HEK293T (cell line): ENCODE measurements at regions not wholly inside any gene's neighbourhood (a gene's known extent, or its start where the extent isn't known, plus 50 kb on each side); places are given as distances from the start of the nearest gene placed in this dataset.

Source experiments
- ELF4 ChIP-seq: fragments of 450-650 bp; IDR thresholded peaks from 2 replicates; pipeline ENCODE4 v1.6.1; 2017; ENCODE audit warnings: antibody characterized with exemption
- FOXK2 ChIP-seq: fragments of 450-650 bp; IDR thresholded peaks from 2 replicates; pipeline ENCODE4 v1.6.1; 2016; ENCODE audit warnings: mild to moderate bottlenecking
- SP1 ChIP-seq: fragments of 450-650 bp; IDR thresholded peaks from 2 replicates; pipeline ENCODE4 v1.6.1; 2017
- SUZ12 ChIP-seq: fragments of 450-650 bp; IDR thresholded peaks from 2 replicates; pipeline ENCODE4 v1.6.1; 2016; ENCODE audit warnings: mild to moderate bottlenecking
- TARDBP ChIP-seq: fragments of 450-650 bp; IDR thresholded peaks from 2 replicates; pipeline ENCODE4 v1.6.1; 2016

DNA sequence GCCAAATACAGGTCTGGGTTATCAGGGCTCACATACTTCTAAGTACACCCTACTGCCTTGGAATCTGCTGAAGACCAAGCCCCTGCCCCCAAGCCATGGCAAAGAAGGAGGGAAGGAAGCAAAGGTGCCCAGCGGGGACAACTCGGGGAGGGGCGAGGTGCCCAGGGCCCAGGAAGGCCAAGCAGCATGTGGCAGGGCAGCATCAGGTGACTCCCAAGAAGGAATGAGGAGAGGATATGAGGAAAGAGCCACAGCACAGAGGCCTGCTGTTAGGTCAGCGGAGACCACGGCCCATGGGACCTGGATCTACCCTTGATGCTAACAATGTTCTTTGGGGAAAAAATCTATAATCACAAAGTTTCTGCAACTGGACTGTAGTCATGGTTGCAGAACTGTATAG is 142.6 kb upstream of the CRHR1 start:
- TF ChIP-seq TARDBP (no peak), SUZ12 (no peak), FOXK2 (no peak), ELF4 (no peak), SP1 (no peak)
